HepG2 (cell line): ENCODE measurements at regions not wholly inside any gene's neighbourhood (a gene's known extent, or its start where the extent isn't known, plus 50 kb on each side); places are given as distances from the start of the nearest gene placed in this dataset.

Experiments used
- ARID2 ChIP-seq: sonication (generic); formaldehyde crosslinking; IDR thresholded peaks from 2 replicates; pipeline ENCODE4 v1.8.1; 2022; ENCODE audit warnings: mild to moderate bottlenecking, missing genetic modification reagents, borderline replicate concordance
- KAT7 ChIP-seq: IDR thresholded peaks from 2 replicates; pipeline ENCODE4 v1.6.1; 2018; ENCODE audit warnings: borderline replicate concordance, missing compliant biosample characterization
- POLR2AphosphoS2 ChIP-seq: IDR thresholded peaks from 2 replicates; pipeline ENCODE4 v1.6.1; 2011; ENCODE audit warnings: low read depth, low read length, improper control_type of control experiment
- RAD21 ChIP-seq: fragments of 450-650 bp; formaldehyde crosslinking; IDR thresholded peaks from 2 replicates; pipeline ENCODE4 v1.5.0; 2020; ENCODE audit warnings: mild to moderate bottlenecking
- RBM39 ChIP-seq: fragments of 200-400 bp; formaldehyde crosslinking; IDR thresholded peaks from one replicate; pipeline ENCODE4 v1.6.1; 2018; ENCODE audit warnings: antibody characterized with exemption, mild to moderate bottlenecking, low read depth, low read length; ENCODE audit not compliant: poor library complexity, severe bottlenecking
- ZIK1 ChIP-seq: sonication (generic); formaldehyde crosslinking; IDR thresholded peaks from 2 replicates; pipeline ENCODE4 v1.5.0; 2020; ENCODE audit warnings: mild to moderate bottlenecking, low read depth, missing genetic modification reagents, borderline replicate concordance
- ZNF44 ChIP-seq: sonication (generic); formaldehyde crosslinking; IDR thresholded peaks from 2 replicates; pipeline ENCODE4 v1.5.1; 2020; ENCODE audit warnings: mild to moderate bottlenecking, missing genetic modification reagents
- TF ChIP-seq, protein P1 (sequence below): IDR thresholded peaks from 2 replicates; pipeline ENCODE4 v1.6.1; 2016; ENCODE audit warnings: low read depth, control low read depth
- TF ChIP-seq, protein P2 (sequence below): sonication (generic); formaldehyde crosslinking; IDR thresholded peaks from 2 replicates; pipeline ENCODE4 v1.5.0; 2020; ENCODE audit warnings: missing genetic modification reagents
- TF ChIP-seq, protein P3 (sequence below): sonication (generic); formaldehyde crosslinking; IDR thresholded peaks from 2 replicates; pipeline ENCODE4 v1.5.0; 2020; ENCODE audit warnings: mild to moderate bottlenecking, missing genetic modification reagents, moderate library complexity
- TF ChIP-seq, protein P4 (sequence below): IDR thresholded peaks from 2 replicates; pipeline ENCODE4 v1.6.1; 2012; ENCODE audit warnings: low read depth, low read length, improper control_type of control experiment

DNA sequence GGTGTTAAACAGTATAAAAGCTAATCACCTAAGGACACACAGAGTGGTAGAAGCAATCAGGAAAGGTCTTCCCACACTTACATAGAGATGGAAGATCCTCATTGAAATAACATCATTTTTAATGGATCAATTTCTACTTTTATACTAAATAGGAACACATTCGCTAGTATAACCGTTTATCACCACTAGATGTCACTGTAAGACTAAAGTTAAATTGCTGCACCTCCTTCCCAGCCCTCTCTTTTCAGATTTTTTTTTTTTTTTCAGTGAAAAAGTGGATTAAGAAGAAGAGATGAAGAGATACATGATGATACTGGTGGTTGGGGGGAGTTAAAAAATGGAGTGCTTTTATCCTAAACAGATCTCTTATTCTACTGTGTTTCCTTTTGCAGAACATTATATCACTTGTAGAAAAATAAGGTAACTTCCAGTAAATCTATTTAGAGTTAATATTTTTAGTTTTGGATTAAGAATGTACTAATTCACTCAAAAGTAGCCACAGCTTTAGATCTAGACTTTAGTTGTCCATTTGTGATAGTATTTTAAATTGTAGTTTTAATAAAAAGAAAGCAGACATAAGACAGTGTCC lies 116.9 kb upstream of the ARRDC3 start (continued):
- TF ChIP-seq ZNF44 (CRISPR knock-in tag) (no peak), ARID2 (CRISPR knock-in tag) (no peak), POLR2AphosphoS2 (no peak), RAD21 (CRISPR knock-in tag) (0 out of 2 replicates have a peak, but pooled peaks have one; percentile 23), KAT7 (CRISPR knock-in tag) (no peak), RBM39 (no peak), ZIK1 (no peak)
- TF ChIP-seq, protein P1, sequence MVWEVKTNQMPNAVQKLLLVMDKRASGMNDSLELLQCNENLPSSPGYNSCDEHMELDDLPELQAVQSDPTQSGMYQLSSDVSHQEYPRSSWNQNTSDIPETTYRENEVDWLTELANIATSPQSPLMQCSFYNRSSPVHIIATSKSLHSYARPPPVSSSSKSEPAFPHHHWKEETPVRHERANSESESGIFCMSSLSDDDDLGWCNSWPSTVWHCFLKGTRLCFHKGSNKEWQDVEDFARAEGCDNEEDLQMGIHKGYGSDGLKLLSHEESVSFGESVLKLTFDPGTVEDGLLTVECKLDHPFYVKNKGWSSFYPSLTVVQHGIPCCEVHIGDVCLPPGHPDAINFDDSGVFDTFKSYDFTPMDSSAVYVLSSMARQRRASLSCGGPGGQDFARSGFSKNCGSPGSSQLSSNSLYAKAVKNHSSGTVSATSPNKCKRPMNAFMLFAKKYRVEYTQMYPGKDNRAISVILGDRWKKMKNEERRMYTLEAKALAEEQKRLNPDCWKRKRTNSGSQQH (CRISPR knock-in tag) = no peak
- TF ChIP-seq, protein P2, sequence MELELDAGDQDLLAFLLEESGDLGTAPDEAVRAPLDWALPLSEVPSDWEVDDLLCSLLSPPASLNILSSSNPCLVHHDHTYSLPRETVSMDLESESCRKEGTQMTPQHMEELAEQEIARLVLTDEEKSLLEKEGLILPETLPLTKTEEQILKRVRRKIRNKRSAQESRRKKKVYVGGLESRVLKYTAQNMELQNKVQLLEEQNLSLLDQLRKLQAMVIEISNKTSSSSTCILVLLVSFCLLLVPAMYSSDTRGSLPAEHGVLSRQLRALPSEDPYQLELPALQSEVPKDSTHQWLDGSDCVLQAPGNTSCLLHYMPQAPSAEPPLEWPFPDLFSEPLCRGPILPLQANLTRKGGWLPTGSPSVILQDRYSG = no peak
- TF ChIP-seq, protein P3, sequence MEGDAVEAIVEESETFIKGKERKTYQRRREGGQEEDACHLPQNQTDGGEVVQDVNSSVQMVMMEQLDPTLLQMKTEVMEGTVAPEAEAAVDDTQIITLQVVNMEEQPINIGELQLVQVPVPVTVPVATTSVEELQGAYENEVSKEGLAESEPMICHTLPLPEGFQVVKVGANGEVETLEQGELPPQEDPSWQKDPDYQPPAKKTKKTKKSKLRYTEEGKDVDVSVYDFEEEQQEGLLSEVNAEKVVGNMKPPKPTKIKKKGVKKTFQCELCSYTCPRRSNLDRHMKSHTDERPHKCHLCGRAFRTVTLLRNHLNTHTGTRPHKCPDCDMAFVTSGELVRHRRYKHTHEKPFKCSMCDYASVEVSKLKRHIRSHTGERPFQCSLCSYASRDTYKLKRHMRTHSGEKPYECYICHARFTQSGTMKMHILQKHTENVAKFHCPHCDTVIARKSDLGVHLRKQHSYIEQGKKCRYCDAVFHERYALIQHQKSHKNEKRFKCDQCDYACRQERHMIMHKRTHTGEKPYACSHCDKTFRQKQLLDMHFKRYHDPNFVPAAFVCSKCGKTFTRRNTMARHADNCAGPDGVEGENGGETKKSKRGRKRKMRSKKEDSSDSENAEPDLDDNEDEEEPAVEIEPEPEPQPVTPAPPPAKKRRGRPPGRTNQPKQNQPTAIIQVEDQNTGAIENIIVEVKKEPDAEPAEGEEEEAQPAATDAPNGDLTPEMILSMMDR (CRISPR knock-in tag) = peak; percentile 59
- TF ChIP-seq, protein P4, sequence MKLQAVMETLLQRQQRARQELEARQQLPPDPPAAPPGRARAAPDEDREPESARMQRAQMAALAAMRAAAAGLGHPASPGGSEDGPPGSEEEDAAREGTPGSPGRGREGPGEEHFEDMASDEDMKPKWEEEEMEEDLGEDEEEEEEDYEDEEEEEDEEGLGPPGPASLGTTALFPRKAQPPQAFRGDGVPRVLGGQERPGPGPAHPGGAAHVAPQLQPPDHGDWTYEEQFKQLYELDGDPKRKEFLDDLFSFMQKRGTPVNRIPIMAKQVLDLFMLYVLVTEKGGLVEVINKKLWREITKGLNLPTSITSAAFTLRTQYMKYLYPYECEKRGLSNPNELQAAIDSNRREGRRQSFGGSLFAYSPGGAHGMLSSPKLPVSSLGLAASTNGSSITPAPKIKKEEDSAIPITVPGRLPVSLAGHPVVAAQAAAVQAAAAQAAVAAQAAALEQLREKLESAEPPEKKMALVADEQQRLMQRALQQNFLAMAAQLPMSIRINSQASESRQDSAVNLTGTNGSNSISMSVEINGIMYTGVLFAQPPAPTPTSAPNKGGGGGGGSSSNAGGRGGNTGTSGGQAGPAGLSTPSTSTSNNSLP = peak; percentile 23; the same call in 1 of the 2 replicates
